ENCODE measurements at regions not wholly inside any gene's neighbourhood (a gene's known extent, or its start where the extent isn't known, plus 50 kb on each side); places are given as distances from the start of the nearest gene placed in this dataset.

DNA sequence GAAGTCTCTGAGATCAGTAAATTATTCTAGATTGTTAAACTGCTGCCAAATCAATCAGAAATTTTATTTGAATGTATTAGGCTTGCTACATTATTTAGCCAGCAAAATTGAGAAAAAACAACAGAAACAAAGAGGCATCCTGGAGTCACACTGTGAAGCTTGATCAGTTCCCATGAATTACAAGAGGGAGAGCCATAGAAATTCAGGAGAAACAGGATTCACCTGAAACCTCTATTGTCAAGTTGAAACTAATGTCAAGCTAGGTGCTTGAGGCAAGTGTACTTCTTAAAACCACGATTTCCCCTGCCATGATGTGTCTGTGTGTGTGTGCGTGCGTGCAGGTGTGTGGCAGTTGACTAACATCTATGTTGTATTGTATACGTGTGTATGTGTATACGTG, 439.1 kb upstream of the NOX3 start:
- no peaks in the 10 kb centered on the region for H3K27me3 Mint-ChIP-seq (ENCODE audit: low read depth)
- H3K36me3 Mint-ChIP-seq (ENCODE audit: low read depth), result no peaks in the 10 kb centered on the region
- H3K9me3 Mint-ChIP-seq (ENCODE audit: low read depth), result peaks cover 4% of the 10 kb centered on the region
- H3K4me3 Mint-ChIP-seq (ENCODE audit: unreplicated experiment), result no peak overlapping the region
- DNase-seq (ENCODE audit: low spot score), result no peak
- no peak overlapping the region for H3K27ac Mint-ChIP-seq (ENCODE audit: unreplicated experiment)
- TF ChIP-seq, protein P1, sequence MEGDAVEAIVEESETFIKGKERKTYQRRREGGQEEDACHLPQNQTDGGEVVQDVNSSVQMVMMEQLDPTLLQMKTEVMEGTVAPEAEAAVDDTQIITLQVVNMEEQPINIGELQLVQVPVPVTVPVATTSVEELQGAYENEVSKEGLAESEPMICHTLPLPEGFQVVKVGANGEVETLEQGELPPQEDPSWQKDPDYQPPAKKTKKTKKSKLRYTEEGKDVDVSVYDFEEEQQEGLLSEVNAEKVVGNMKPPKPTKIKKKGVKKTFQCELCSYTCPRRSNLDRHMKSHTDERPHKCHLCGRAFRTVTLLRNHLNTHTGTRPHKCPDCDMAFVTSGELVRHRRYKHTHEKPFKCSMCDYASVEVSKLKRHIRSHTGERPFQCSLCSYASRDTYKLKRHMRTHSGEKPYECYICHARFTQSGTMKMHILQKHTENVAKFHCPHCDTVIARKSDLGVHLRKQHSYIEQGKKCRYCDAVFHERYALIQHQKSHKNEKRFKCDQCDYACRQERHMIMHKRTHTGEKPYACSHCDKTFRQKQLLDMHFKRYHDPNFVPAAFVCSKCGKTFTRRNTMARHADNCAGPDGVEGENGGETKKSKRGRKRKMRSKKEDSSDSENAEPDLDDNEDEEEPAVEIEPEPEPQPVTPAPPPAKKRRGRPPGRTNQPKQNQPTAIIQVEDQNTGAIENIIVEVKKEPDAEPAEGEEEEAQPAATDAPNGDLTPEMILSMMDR (IDR thresholded peaks at IDR 0.05), result no peak
- no peaks in the 10 kb centered on the region for H3K4me1 Mint-ChIP-seq (ENCODE audit: low read depth)

DNA sequence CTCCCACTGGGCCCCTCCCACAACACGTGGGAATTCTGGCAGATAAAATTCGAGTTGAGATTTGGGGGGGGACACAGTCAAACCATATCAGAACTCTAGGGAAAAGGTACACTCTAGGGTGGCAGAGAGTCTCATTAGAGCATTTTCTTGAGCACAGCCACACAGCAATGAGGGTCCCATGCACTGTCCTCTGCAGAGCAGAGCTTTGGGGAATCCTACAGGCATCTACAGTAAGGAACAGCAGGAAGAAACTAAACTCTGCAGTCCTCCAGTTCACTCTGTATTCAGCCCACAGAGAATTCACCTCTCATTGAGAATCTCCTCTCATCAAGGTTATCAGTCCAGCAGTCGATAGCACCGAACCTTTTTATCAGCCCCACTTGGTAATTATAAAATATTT, 438.6 kb upstream of the NOX3 start:
- Mint-ChIP-seq H3K36me3 (ENCODE audit: low read depth) (no peaks in the 10 kb centered on the region), H3K27me3 (ENCODE audit: low read depth) (no peaks in the 10 kb centered on the region), H3K4me1 (ENCODE audit: low read depth) (no peaks in the 10 kb centered on the region), H3K4me3 (ENCODE audit: unreplicated experiment) (no peak overlapping the region), H3K9me3 (ENCODE audit: low read depth) (peaks cover 4% of the 10 kb centered on the region), H3K27ac (ENCODE audit: unreplicated experiment) (no peak overlapping the region)
- TF ChIP-seq, protein P1 (IDR thresholded peaks at IDR 0.05), result no peak
- no peak for DNase-seq (ENCODE audit: low spot score)

DNA sequence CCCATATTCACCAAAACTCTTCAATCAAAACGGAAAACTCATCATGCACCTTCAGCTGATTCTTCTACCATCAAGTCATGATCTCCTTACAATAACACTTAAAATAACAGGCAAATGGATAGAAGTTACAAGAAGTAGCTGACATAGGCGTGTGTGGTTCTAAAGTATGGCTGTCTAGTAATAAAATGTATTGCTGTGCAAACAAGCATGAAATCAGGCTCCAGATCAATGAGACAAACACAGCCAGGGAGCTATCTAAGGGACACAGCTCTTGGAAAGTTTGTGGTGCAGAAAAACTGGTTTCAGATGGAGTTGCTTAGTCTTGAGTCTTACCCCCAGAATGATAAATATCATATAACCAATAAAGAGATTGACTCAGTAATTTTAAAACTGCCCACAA, 434.8 kb upstream of the NOX3 start:
- Mint-ChIP-seq H3K27me3 (ENCODE audit: low read depth) (no peaks in the 10 kb centered on the region), H3K9me3 (ENCODE audit: low read depth) (no peaks in the 10 kb centered on the region), H3K36me3 (ENCODE audit: low read depth) (no peaks in the 10 kb centered on the region), H3K27ac (ENCODE audit: unreplicated experiment) (no peak overlapping the region), H3K4me1 (ENCODE audit: low read depth) (no peaks in the 10 kb centered on the region), H3K4me3 (ENCODE audit: unreplicated experiment) (no peak overlapping the region)
- no peak for DNase-seq (ENCODE audit: low spot score)
- TF ChIP-seq, protein P1 (IDR thresholded peaks at IDR 0.05), result no peak

DNA sequence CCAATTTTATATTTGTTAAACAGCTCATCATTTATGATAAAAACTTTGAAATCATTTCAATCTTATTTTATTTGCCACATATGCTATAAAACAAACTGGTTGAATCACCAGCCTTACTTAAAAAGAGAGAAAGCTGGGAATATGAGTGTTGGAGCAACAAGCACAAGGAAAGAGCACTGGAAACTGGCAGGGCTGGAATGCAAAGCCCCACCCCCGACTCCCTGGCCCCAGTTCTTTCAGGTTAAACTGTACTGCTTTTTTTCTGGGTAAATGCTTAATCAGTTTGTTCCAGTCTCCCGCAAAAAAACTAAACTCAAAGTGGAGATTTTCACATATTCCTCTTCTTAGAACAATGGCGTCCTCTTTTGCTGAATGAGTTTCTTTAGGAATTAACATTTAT, 433.8 kb upstream of the NOX3 start:
- no peaks in the 10 kb centered on the region for H3K9me3 Mint-ChIP-seq (ENCODE audit: low read depth)
- H3K4me3 Mint-ChIP-seq (ENCODE audit: unreplicated experiment), result no peak overlapping the region
- TF ChIP-seq, protein P1 (IDR thresholded peaks at IDR 0.05), result no peak
- no peaks in the 10 kb centered on the region for H3K4me1 Mint-ChIP-seq (ENCODE audit: low read depth)
- no peak overlapping the region for H3K27ac Mint-ChIP-seq (ENCODE audit: unreplicated experiment)
- no peak for DNase-seq (ENCODE audit: low spot score)
- H3K36me3 Mint-ChIP-seq (ENCODE audit: low read depth), result no peaks in the 10 kb centered on the region
- peaks cover 3% of the 10 kb centered on the region for H3K27me3 Mint-ChIP-seq (ENCODE audit: low read depth)

- H3K36me3 Mint-ChIP-seq (ENCODE audit: low read depth), result no peaks in the 10 kb centered on the region
- no peak for DNase-seq (ENCODE audit: low spot score)
- TF ChIP-seq, protein P1 (IDR thresholded peaks at IDR 0.05), result no peak
- H3K4me3 Mint-ChIP-seq (ENCODE audit: unreplicated experiment), result no peak overlapping the region
- peaks cover 3% of the 10 kb centered on the region for H3K27me3 Mint-ChIP-seq (ENCODE audit: low read depth)
- H3K9me3 Mint-ChIP-seq (ENCODE audit: low read depth), result no peaks in the 10 kb centered on the region
- no peaks in the 10 kb centered on the region for H3K4me1 Mint-ChIP-seq (ENCODE audit: low read depth)
- no peak overlapping the region for H3K27ac Mint-ChIP-seq (ENCODE audit: unreplicated experiment)
These were observed 431.8 kb upstream of the NOX3 start for GRCh38 chr6:155887421-155887820.
